ENCODE measurements at regions not wholly inside any gene's neighbourhood (a gene's known extent, or its start where the extent isn't known, plus 50 kb on each side); places are given as distances from the start of the nearest gene placed in this dataset.

GRCh38 chr3:90035643-90036042 lies 928.2 kb downstream of the EPHA3 start:
- ATAC-seq: no peak
- no peak for TF ChIP-seq POU6F1 (CRISPR knock-in tag; IDR thresholded peaks at IDR 0.05; ENCODE audit: borderline replicate concordance, low read depth)
- no peak for TF ChIP-seq CSRNP3 (CRISPR knock-in tag; IDR thresholded peaks at IDR 0.05)
- TF ChIP-seq ZNF565 (CRISPR knock-in tag; conservative IDR thresholded peaks at IDR 0.05; ENCODE audit: low read depth): no peak
- TF ChIP-seq ISL1 (CRISPR knock-in tag; IDR thresholded peaks at IDR 0.05): no peak
- no peak for TF ChIP-seq ZNF70 (CRISPR knock-in tag; IDR thresholded peaks at IDR 0.05)
- no peak for TF ChIP-seq TCF4 (CRISPR knock-in tag; IDR thresholded peaks at IDR 0.05; ENCODE audit: borderline replicate concordance)
- TF ChIP-seq BACH2 (CRISPR knock-in tag; IDR thresholded peaks at IDR 0.05; ENCODE audit: borderline replicate concordance): no peak
- no peak for TF ChIP-seq ESRRG (CRISPR knock-in tag; IDR thresholded peaks at IDR 0.05)
- TF ChIP-seq OSR1 (CRISPR knock-in tag; IDR thresholded peaks at IDR 0.05): no peak
- TF ChIP-seq, protein P1, sequence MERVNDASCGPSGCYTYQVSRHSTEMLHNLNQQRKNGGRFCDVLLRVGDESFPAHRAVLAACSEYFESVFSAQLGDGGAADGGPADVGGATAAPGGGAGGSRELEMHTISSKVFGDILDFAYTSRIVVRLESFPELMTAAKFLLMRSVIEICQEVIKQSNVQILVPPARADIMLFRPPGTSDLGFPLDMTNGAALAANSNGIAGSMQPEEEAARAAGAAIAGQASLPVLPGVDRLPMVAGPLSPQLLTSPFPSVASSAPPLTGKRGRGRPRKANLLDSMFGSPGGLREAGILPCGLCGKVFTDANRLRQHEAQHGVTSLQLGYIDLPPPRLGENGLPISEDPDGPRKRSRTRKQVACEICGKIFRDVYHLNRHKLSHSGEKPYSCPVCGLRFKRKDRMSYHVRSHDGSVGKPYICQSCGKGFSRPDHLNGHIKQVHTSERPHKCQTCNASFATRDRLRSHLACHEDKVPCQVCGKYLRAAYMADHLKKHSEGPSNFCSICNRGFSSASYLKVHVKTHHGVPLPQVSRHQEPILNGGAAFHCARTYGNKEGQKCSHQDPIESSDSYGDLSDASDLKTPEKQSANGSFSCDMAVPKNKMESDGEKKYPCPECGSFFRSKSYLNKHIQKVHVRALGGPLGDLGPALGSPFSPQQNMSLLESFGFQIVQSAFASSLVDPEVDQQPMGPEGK (CRISPR knock-in tag; IDR thresholded peaks at IDR 0.05; ENCODE audit: borderline replicate concordance): no peak
- TF ChIP-seq, protein P2, sequence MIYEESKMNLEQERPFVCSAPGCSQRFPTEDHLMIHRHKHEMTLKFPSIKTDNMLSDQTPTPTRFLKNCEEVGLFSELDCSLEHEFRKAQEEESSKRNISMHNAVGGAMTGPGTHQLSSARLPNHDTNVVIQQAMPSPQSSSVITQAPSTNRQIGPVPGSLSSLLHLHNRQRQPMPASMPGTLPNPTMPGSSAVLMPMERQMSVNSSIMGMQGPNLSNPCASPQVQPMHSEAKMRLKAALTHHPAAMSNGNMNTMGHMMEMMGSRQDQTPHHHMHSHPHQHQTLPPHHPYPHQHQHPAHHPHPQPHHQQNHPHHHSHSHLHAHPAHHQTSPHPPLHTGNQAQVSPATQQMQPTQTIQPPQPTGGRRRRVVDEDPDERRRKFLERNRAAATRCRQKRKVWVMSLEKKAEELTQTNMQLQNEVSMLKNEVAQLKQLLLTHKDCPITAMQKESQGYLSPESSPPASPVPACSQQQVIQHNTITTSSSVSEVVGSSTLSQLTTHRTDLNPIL (CRISPR knock-in tag; IDR thresholded peaks at IDR 0.05; ENCODE audit: low read depth): no peak
- no peak for TF ChIP-seq SNAI2 (CRISPR knock-in tag; IDR thresholded peaks at IDR 0.05)
- no peak for TF ChIP-seq RARB (CRISPR knock-in tag; IDR thresholded peaks at IDR 0.05)
- TF ChIP-seq ZFP3 (CRISPR knock-in tag; IDR thresholded peaks at IDR 0.05): no peak
- no peak for TF ChIP-seq TOX (CRISPR knock-in tag; IDR thresholded peaks at IDR 0.05; ENCODE audit: borderline replicate concordance)
- TF ChIP-seq ARNTL (CRISPR knock-in tag; IDR thresholded peaks at IDR 0.05; ENCODE audit: borderline replicate concordance, low read depth): no peak
- no peak for TF ChIP-seq ZFP30 (CRISPR knock-in tag; IDR thresholded peaks at IDR 0.05)
- no peak for TF ChIP-seq CSDC2 (CRISPR knock-in tag; IDR thresholded peaks at IDR 0.05)

GRCh38 chr3:90036939-90037469 lies 929.6 kb downstream of the EPHA3 start:
- TF ChIP-seq GLIS3 (CRISPR knock-in tag; IDR thresholded peaks at IDR 0.05): no peak
- no peak for TF ChIP-seq POU6F1 (CRISPR knock-in tag; IDR thresholded peaks at IDR 0.05; ENCODE audit: borderline replicate concordance, low read depth)
- TF ChIP-seq TCF4 (CRISPR knock-in tag; IDR thresholded peaks at IDR 0.05; ENCODE audit: borderline replicate concordance): no peak
- no peak for TF ChIP-seq SNAI2 (CRISPR knock-in tag; IDR thresholded peaks at IDR 0.05)
- no peak for TF ChIP-seq TOX (CRISPR knock-in tag; IDR thresholded peaks at IDR 0.05; ENCODE audit: borderline replicate concordance)
- no peak for TF ChIP-seq ZFP30 (CRISPR knock-in tag; IDR thresholded peaks at IDR 0.05)
- no peak for TF ChIP-seq ISL1 (CRISPR knock-in tag; IDR thresholded peaks at IDR 0.05)
- TF ChIP-seq ZC3H10 (CRISPR knock-in tag; IDR thresholded peaks at IDR 0.05): no peak
- no peak for TF ChIP-seq ZFP3 (CRISPR knock-in tag; IDR thresholded peaks at IDR 0.05)
- TF ChIP-seq ZNF8 (CRISPR knock-in tag; IDR thresholded peaks at IDR 0.05): no peak
- TF ChIP-seq, protein P1 (CRISPR knock-in tag; IDR thresholded peaks at IDR 0.05; ENCODE audit: borderline replicate concordance): no peak
- TF ChIP-seq CSDC2 (CRISPR knock-in tag; IDR thresholded peaks at IDR 0.05): no peak
- ATAC-seq: no peak

All from SK-N-SH treated with all-trans-retinoic acid at 6 μM for 48 hours (cell line).